Liver (tissue), 8 donors: ENCODE measurements at regions not wholly inside any gene's neighbourhood (a gene's known extent, or its start where the extent isn't known, plus 50 kb on each side); places are given as distances from the start of the nearest gene placed in this dataset.

Experiments
- DNase-seq: peaks from one replicate; pipeline ENCODE4 v3.0.0-alpha.2; 2017; ENCODE audit warnings: low spot score
- H3K27ac ChIP-seq, 2 donors: one replicate each; pipeline ENCODE4 v1.7.0; 2013; ENCODE audit warnings: inconsistent platforms in 2 of 2, low read length in 2 of 2, control low read depth in 1 of 2, low read depth in 1 of 2, mild to moderate bottlenecking in 1 of 2
- H3K27me3 ChIP-seq, 4 donors: one replicate each; pipeline versions ENCODE4 v1.6.1 to v1.7.0; 2013; ENCODE audit warnings: low read length in 3 of 4, inconsistent platforms in 1 of 4, mild to moderate bottlenecking in 1 of 4, moderate library complexity in 1 of 4; ENCODE audit not compliant: control insufficient read depth in 4 of 4, insufficient read depth in 4 of 4
- H3K36me3 ChIP-seq, 4 donors: one replicate each; pipeline versions ENCODE4 v1.6.1 to v1.7.0; 2013; ENCODE audit warnings: low read length in 3 of 4, mild to moderate bottlenecking in 3 of 4, low read depth in 1 of 4, moderate library complexity in 1 of 4; ENCODE audit not compliant: control insufficient read depth in 4 of 4, insufficient read depth in 3 of 4
- H3K4me1 ChIP-seq, 4 donors: one replicate each; pipeline versions ENCODE4 v1.6.1 to v1.7.0; 2013; ENCODE audit warnings: low read length in 3 of 4, mild to moderate bottlenecking in 3 of 4, moderate library complexity in 1 of 4; ENCODE audit not compliant: control insufficient read depth in 4 of 4, insufficient read depth in 4 of 4
- H3K4me3 ChIP-seq, 3 donors: one replicate each; pipeline versions ENCODE4 v1.6.1 to v1.7.0; 2013; ENCODE audit warnings: low read length in 3 of 3, control low read depth in 1 of 3, low read depth in 1 of 3, mild to moderate bottlenecking in 1 of 3
- H3K9ac ChIP-seq, 2 donors: one replicate each; pipeline ENCODE4 v1.7.0; 2013; ENCODE audit warnings: low read length in 2 of 2, mild to moderate bottlenecking in 2 of 2, moderate library complexity in 2 of 2, control low read depth in 1 of 2, low read depth in 1 of 2
- H3K9me3 ChIP-seq, 4 donors: one replicate each; pipeline versions ENCODE4 v1.6.1 to v1.7.0; 2013; ENCODE audit warnings: low read length in 3 of 4; ENCODE audit not compliant: control insufficient read depth in 4 of 4
- CTCF ChIP-seq: fragments of 150-350 bp; IDR thresholded peaks from 2 replicates; pipeline ENCODE4 v1.5.1; 2017; ENCODE audit warnings: improper control_type of control experiment, low read depth, low read length; ENCODE audit not compliant: missing input control
- EGR1 ChIP-seq, 2 donors: IDR thresholded peaks; 2 replicates each; pipeline ENCODE4 v1.6.1; 2016 to 2018; ENCODE audit warnings: antibody characterized with exemption in 2 of 2, low read depth in 2 of 2
- FOXA1 ChIP-seq: IDR thresholded peaks from 2 replicates; pipeline ENCODE4 v1.6.1; 2016; ENCODE audit warnings: antibody characterized with exemption
- FOXA2 ChIP-seq: IDR thresholded peaks from 2 replicates; pipeline ENCODE4 v1.6.1; 2016; ENCODE audit warnings: antibody characterized with exemption
- GABPA ChIP-seq, 2 donors: IDR thresholded peaks in 1 of 2; conservative IDR thresholded peaks in 1 of 2; 2 replicates each; pipeline ENCODE4 v1.6.1; 2016; ENCODE audit warnings: antibody characterized with exemption in 2 of 2, mild to moderate bottlenecking in 1 of 2, moderate library complexity in 1 of 2
- HNF4A ChIP-seq, 2 donors: conservative IDR thresholded peaks; 2 replicates each; pipeline ENCODE4 v1.6.1; 2016; ENCODE audit warnings: antibody characterized with exemption in 2 of 2, mild to moderate bottlenecking in 2 of 2
- JUND ChIP-seq, 2 donors: IDR thresholded peaks; 2 replicates each; pipeline ENCODE4 v1.6.1; 2016; ENCODE audit warnings: antibody characterized with exemption in 2 of 2
- MAX ChIP-seq: IDR thresholded peaks from 2 replicates; pipeline ENCODE4 v1.6.1; 2016; ENCODE audit warnings: antibody characterized with exemption
- NR2F2 ChIP-seq: IDR thresholded peaks from 2 replicates; pipeline ENCODE4 v1.6.1; 2016; ENCODE audit warnings: antibody characterized with exemption
- RAD21 ChIP-seq, 2 donors: IDR thresholded peaks; 2 replicates each; pipeline ENCODE4 v1.6.1; 2016; ENCODE audit warnings: antibody characterized with exemption in 2 of 2, mild to moderate bottlenecking in 2 of 2
- REST ChIP-seq: IDR thresholded peaks from 2 replicates; pipeline ENCODE4 v1.6.1; 2016; ENCODE audit warnings: antibody characterized with exemption, mild to moderate bottlenecking
- RXRA ChIP-seq, 2 donors: IDR thresholded peaks; 2 replicates each; pipeline ENCODE4 v1.6.1; 2017 to 2018; ENCODE audit warnings: antibody characterized with exemption in 2 of 2, mild to moderate bottlenecking in 1 of 2
- SP1 ChIP-seq: IDR thresholded peaks from 2 replicates; pipeline ENCODE4 v1.6.1; 2018; ENCODE audit warnings: antibody characterized with exemption, mild to moderate bottlenecking
- TAF1 ChIP-seq: conservative IDR thresholded peaks from 2 replicates; pipeline ENCODE4 v1.6.1; 2016; ENCODE audit warnings: antibody characterized with exemption, mild to moderate bottlenecking
- WGBS: extraction: QIAGEN DNeasy Blood & Tissue Kit; methylation state at CpG from one replicate; pipeline ENCODE4 v1.1.7; 2013; 5-methylcytosine and 5-hydroxymethylcytosine counted together
- donor health status: healthy.
- donor health status: healthy.
- donor health status: healthy.
- donor health status: healthy.
- donor health status: healthy.

- Histone ChIP-seq H3K36me3 (no peaks in the 10 kb centered on the region), H3K4me3 (no peak overlapping the region), H3K27me3 (peaks cover 0 to 3% (median 0%) of the 10 kb centered on the region in 4 donors), H3K4me1 (peaks cover 0 to 1% (median 0%) of the 10 kb centered on the region in 4 donors), H3K9ac (no peak overlapping the region), H3K9me3 (no peaks in the 10 kb centered on the region), H3K27ac (no peak overlapping the region)
- WGBS = 85% methylated on average over 11 of the region's 11 CpGs
- DNase-seq = no peak
- no peak for TF ChIP-seq JUND (IDR thresholded peaks at IDR 0.05)
- no peak for TF ChIP-seq TAF1
- TF ChIP-seq RAD21 (IDR thresholded peaks at IDR 0.05) = no peak
- no peak for TF ChIP-seq SP1
- TF ChIP-seq REST = no peak
- TF ChIP-seq HNF4A (conservative IDR thresholded peaks at IDR 0.05) = no peak
- no peak for TF ChIP-seq EGR1 (IDR thresholded peaks at IDR 0.05; ENCODE audit: low read depth in 2 of 2)
- TF ChIP-seq NR2F2 = no peak
- no peak for TF ChIP-seq FOXA2
- TF ChIP-seq CTCF = no peak
- no peak for TF ChIP-seq RXRA (IDR thresholded peaks at IDR 0.05)
- no peak for TF ChIP-seq GABPA (IDR thresholded peaks at IDR 0.05 in 1 of 2, conservative IDR thresholded peaks at IDR 0.05 in 1 of 2)
- TF ChIP-seq MAX = no peak
- TF ChIP-seq FOXA1 = no peak
Measured at GRCh38 chr6:164069350-164069990, 655.0 kb downstream of the QKI start.

GRCh38 chr6:164068527-164068926 lies 654.0 kb downstream of the QKI start:
- Histone ChIP-seq H3K27me3 (peaks cover 0 to 3% (median 0%) of the 10 kb centered on the region in 4 donors), H3K9ac (no peak overlapping the region), H3K4me1 (no peaks in the 10 kb centered on the region), H3K36me3 (no peaks in the 10 kb centered on the region), H3K9me3 (no peaks in the 10 kb centered on the region), H3K4me3 (no peak overlapping the region), H3K27ac (no peak overlapping the region)
- no peak for DNase-seq
- WGBS = 93% methylated on average over 4 of the region's 4 CpGs
- no peak for TF ChIP-seq MAX
